ENCODE measurements at regions not wholly inside any gene's neighbourhood (a gene's known extent, or its start where the extent isn't known, plus 50 kb on each side); places are given as distances from the start of the nearest gene placed in this dataset.

DNA sequence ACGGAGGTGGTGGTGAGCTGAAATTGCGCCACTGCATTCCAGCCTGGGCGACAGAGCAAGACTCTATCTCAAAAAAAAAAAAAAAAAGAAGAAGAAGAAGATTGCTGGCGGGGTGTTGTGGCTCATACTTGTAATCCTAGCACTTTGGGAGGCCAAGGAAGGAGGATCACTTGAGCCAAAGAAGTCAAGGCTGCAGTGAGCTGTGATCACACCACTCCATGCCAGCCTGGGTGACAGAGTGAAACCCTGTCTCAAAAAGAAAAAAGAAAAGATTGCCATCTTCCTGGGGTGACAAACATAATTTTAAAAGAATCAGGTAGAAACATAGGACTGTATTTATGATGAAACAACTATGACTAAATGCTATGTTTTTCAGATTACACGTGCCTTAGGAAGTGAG is 55.1 kb upstream of the EML4 start:
- TF ChIP-seq CTCF (IDR thresholded peaks at IDR 0.05; ENCODE audit: borderline replicate concordance), result no peak
- H3K4me1 ChIP-seq, result peaks cover 27% of the 10 kb centered on the region

DNA sequence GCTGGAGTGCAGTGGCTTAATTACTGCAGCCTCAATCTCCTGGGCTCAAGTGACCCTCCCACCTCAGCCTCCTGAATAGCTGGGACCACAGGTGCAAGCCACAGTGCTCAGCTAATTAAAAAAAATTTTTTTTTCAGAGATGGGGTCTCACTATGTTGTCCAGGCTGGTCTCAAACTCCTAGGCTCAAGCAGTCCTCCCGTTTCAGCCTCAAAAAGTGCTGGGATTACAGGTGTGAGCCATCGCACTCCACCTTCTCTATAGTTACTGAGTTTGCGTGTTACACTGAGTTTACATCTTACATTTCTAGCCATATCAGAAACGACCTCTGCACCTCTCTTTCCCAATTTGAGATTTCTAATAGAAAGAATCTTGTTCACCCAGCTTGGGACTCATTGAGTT is 53.6 kb upstream of the EML4 start:
- no peaks in the 10 kb centered on the region for H3K9me3 ChIP-seq (replicated peaks)
- no peak overlapping the region for H3K27ac ChIP-seq (replicated peaks)
- intact Hi-C loops (cut with micrococcal nuclease), result no loop called here
- no peak for TF ChIP-seq CTCF (IDR thresholded peaks at IDR 0.05; ENCODE audit: borderline replicate concordance)
- no peak for DNase-seq
- H3K36me3 ChIP-seq, result no peaks in the 10 kb centered on the region
- H3K4me3 ChIP-seq, result no peak overlapping the region
- H3K27me3 ChIP-seq (ENCODE audit: low read depth), result no peaks in the 10 kb centered on the region
- H3K4me1 ChIP-seq, result peaks cover 27% of the 10 kb centered on the region

More for the DNA sequence above, 55.1 kb upstream of the EML4 start:
- Histone ChIP-seq H3K4me3 (no peak overlapping the region), H3K27me3 (ENCODE audit: low read depth) (no peaks in the 10 kb centered on the region), H3K9me3 (replicated peaks) (no peaks in the 10 kb centered on the region), H3K36me3 (no peaks in the 10 kb centered on the region), H3K27ac (replicated peaks) (no peak overlapping the region)
- DNase-seq, result no peak
- intact Hi-C loops (cut with micrococcal nuclease), result no loop called here

- H3K4me1 ChIP-seq, result peaks cover 27% of the 10 kb centered on the region
- DNase-seq, result no peak
- H3K36me3 ChIP-seq, result no peaks in the 10 kb centered on the region
- no peak for TF ChIP-seq CTCF (IDR thresholded peaks at IDR 0.05; ENCODE audit: borderline replicate concordance)
- intact Hi-C loops (cut with micrococcal nuclease), result no loop called here
- H3K4me3 ChIP-seq, result no peak overlapping the region
- H3K27me3 ChIP-seq (ENCODE audit: low read depth), result no peaks in the 10 kb centered on the region
- H3K27ac ChIP-seq (replicated peaks), result no peak overlapping the region
- no peaks in the 10 kb centered on the region for H3K9me3 ChIP-seq (replicated peaks)
Measured at GRCh38 chr2:42116195-42117181, 52.7 kb upstream of the EML4 start.

GRCh38 chr2:42117182-42117579 is 52.0 kb upstream of the EML4 start:
- no peak for DNase-seq
- intact Hi-C loops (cut with micrococcal nuclease), result no loop called here
- H3K27ac ChIP-seq (replicated peaks), result no peak overlapping the region

More at GRCh38 chr2:42117182-42117579, 52.0 kb upstream of the EML4 start:
- Histone ChIP-seq H3K27me3 (ENCODE audit: low read depth) (no peaks in the 10 kb centered on the region), H3K4me1 (peaks cover 27% of the 10 kb centered on the region), H3K4me3 (no peak overlapping the region), H3K9me3 (replicated peaks) (no peaks in the 10 kb centered on the region), H3K36me3 (no peaks in the 10 kb centered on the region)
- no peak for TF ChIP-seq CTCF (IDR thresholded peaks at IDR 0.05; ENCODE audit: borderline replicate concordance)
